ENCODE measurements at regions not wholly inside any gene's neighbourhood (a gene's known extent, or its start where the extent isn't known, plus 50 kb on each side); places are given as distances from the start of the nearest gene placed in this dataset.

- TF ChIP-seq CTCF (IDR thresholded peaks at IDR 0.05) (no peak), POLR2A (IDR thresholded peaks at IDR 0.05) (no peak), EP300 (IDR thresholded peaks at IDR 0.05) (no peak), POLR2AphosphoS5 (IDR thresholded peaks at IDR 0.05) (no peak)
These were observed 220.5 kb upstream of the MBL2 start for GRCh38 chr10:52993109-52993508.

Data from gastroesophageal sphincter (tissue), 3 donors.